Caco-2 (cell line): ENCODE measurements at regions not wholly inside any gene's neighbourhood (a gene's known extent, or its start where the extent isn't known, plus 50 kb on each side); places are given as distances from the start of the nearest gene placed in this dataset.

Experiments
- BruUV-seq: library from RNA; stranded (reverse); fragments of 400-500 nt; replicated peaks from 2 replicates; lab custom pipeline; 2021; lab: Mats Ljungman, UMichigan
- CTCF ChIA-PET: fragments of 300-600 bp; sonication (Branson Sonifier 250); formaldehyde crosslinking; loops from one replicate; lab custom pipeline; 2022; ENCODE audit warnings: antibody characterized with exemption; lab: Charles Lee
- POLR2A ChIA-PET: fragments of 300-600 bp; sonication (Branson Sonifier 250); formaldehyde crosslinking; loops from one replicate; lab custom pipeline; 2022; ENCODE audit warnings: antibody characterized with exemption; lab: Charles Lee
- DNase-seq, 2 experiments: peaks; one replicate each; pipeline versions ENCODE4 v3.0.0 to v3.0.0-alpha.2; 2020 to 2022
- H3K27me3 ChIP-seq: replicated peaks from 2 replicates; pipeline ENCODE4 v1.6.0; 2011; ENCODE audit warnings: low read length; ENCODE audit not compliant: control insufficient read depth, insufficient read depth
- H3K36me3 ChIP-seq: 2 replicates; pipeline ENCODE4 v1.5.1; 2011; ENCODE audit warnings: low read length; ENCODE audit not compliant: control insufficient read depth, insufficient read depth
- H3K4me1 ChIP-seq: fragments of 250-450 bp; sonication (Bioruptor Pico); 2 replicates; pipeline ENCODE4 v1.5.1; 2020; ENCODE audit warnings: mild to moderate bottlenecking
- H3K4me3 ChIP-seq: 2 replicates; pipeline ENCODE4 v1.5.1; 2011; ENCODE audit warnings: low read depth, mild to moderate bottlenecking, control low read depth, low read length
- H3K9me3 ChIP-seq: fragments of 250-450 bp; sonication (Bioruptor Pico); 2 replicates; pipeline ENCODE4 v1.5.1; 2020; ENCODE audit warnings: mild to moderate bottlenecking, moderate library complexity
- H3K27ac Mint-ChIP-seq: one replicate; pipeline ENCODE4 v1.8.0; 2022; ENCODE audit warnings: mixed read lengths; ENCODE audit not compliant: unreplicated experiment
- H3K27me3 Mint-ChIP-seq: one replicate; pipeline ENCODE4 v1.8.0; 2022; ENCODE audit warnings: mixed read lengths; ENCODE audit not compliant: insufficient read depth, unreplicated experiment
- H3K36me3 Mint-ChIP-seq: one replicate; pipeline ENCODE4 v1.8.0; 2022; ENCODE audit warnings: mild to moderate bottlenecking, mixed read lengths; ENCODE audit not compliant: insufficient read depth, unreplicated experiment
- H3K4me1 Mint-ChIP-seq: one replicate; pipeline ENCODE4 v1.8.0; 2022; ENCODE audit warnings: low read depth, mixed read lengths; ENCODE audit not compliant: unreplicated experiment
- H3K4me3 Mint-ChIP-seq: one replicate; pipeline ENCODE4 v1.8.0; 2022; ENCODE audit warnings: mild to moderate bottlenecking, moderate library complexity, mixed read lengths; ENCODE audit not compliant: unreplicated experiment
- H3K9me3 Mint-ChIP-seq: one replicate; pipeline ENCODE4 v1.8.0; 2022; ENCODE audit warnings: mixed read lengths; ENCODE audit not compliant: unreplicated experiment
- CTCF ChIP-seq, 2 experiments: fragments of 200-600 bp in 1 of 2; IDR thresholded peaks; 1 replicate in 1 of 2; 2 replicates in 1 of 2; pipeline versions ENCODE4 v1.5.1 to v1.8.0; 2011 to 2022; ENCODE audit warnings: antibody characterized with exemption in 1 of 2, control low read depth in 1 of 2, inconsistent platforms in 1 of 2, low read depth in 1 of 2, low read length in 1 of 2, mild to moderate bottlenecking in 1 of 2, moderate library complexity in 1 of 2; ENCODE audit not compliant: insufficient read depth in 1 of 2, severe bottlenecking in 1 of 2, unreplicated experiment in 1 of 2
- intact Hi-C: fragments of 100-400 bp; cut with micrococcal nuclease; formaldehyde crosslinking; loops from one replicate; pipeline ENCODE4 v1.10.0; 2022; ENCODE audit not compliant: unreplicated experiment

- no peaks in the 10 kb centered on the region for H3K4me1 Mint-ChIP-seq
- H3K4me3 Mint-ChIP-seq, result no peak overlapping the region
- H3K27me3 Mint-ChIP-seq, result peaks cover 6% of the 10 kb centered on the region
- H3K4me1 ChIP-seq, result no peaks in the 10 kb centered on the region
- H3K27ac Mint-ChIP-seq, result no peak overlapping the region
- H3K36me3 Mint-ChIP-seq, result no peaks in the 10 kb centered on the region
- ChIA-PET POLR2A (no interaction called here), CTCF (interaction anchor here (0.6 kb wide), 1 partner anchor 84 kb away, joined by 3 read pairs; no protein-coding TSS in a partner anchor)
- BruUV-seq, result no TSS peak
- H3K27me3 ChIP-seq, result no peaks in the 10 kb centered on the region
- no peaks in the 10 kb centered on the region for H3K36me3 ChIP-seq
- TF ChIP-seq CTCF (IDR thresholded peaks at IDR 0.05; ENCODE audit: insufficient read depth in 1 of 2, low read depth in 1 of 2, low read length in 1 of 2, severe bottlenecking in 1 of 2, unreplicated experiment in 1 of 2), result no peak
- H3K4me3 ChIP-seq, result no peak overlapping the region
- H3K9me3 Mint-ChIP-seq, result no peaks in the 10 kb centered on the region
- no peak for DNase-seq
- no peaks in the 10 kb centered on the region for H3K9me3 ChIP-seq
- intact Hi-C loops, result no loop called here
These were observed 65.8 kb upstream of the TRPC5 start for GRCh38 chrX:112148397-112148796.

GRCh38 chrX:112147206-112147605 is 64.6 kb upstream of the TRPC5 start:
- Histone ChIP-seq H3K27me3 (no peaks in the 10 kb centered on the region), H3K36me3 (no peaks in the 10 kb centered on the region), H3K9me3 (no peaks in the 10 kb centered on the region), H3K4me1 (no peaks in the 10 kb centered on the region), H3K4me3 (no peak overlapping the region)
- CTCF ChIA-PET, result no interaction called here
- H3K4me1 Mint-ChIP-seq, result no peaks in the 10 kb centered on the region
- H3K27me3 Mint-ChIP-seq, result peaks cover 6% of the 10 kb centered on the region
- no peak overlapping the region for H3K4me3 Mint-ChIP-seq
- DNase-seq, result peak in 1 of 2 experiments; percentile 10
- TF ChIP-seq CTCF (IDR thresholded peaks at IDR 0.05; ENCODE audit: insufficient read depth in 1 of 2, low read depth in 1 of 2, low read length in 1 of 2, severe bottlenecking in 1 of 2, unreplicated experiment in 1 of 2), result peak; percentile 39 to 46
- no TSS peak for BruUV-seq
- H3K36me3 Mint-ChIP-seq, result no peaks in the 10 kb centered on the region
- intact Hi-C loops, result loop anchor here (1.0 kb wide), 1 partner anchor 278 kb away; no protein-coding TSS in a partner anchor
- POLR2A ChIA-PET, result no interaction called here
- no peak overlapping the region for H3K27ac Mint-ChIP-seq
- no peaks in the 10 kb centered on the region for H3K9me3 Mint-ChIP-seq

GRCh38 chrX:112137276-112137675 is 54.7 kb upstream of the TRPC5 start:
- no peaks in the 10 kb centered on the region for H3K36me3 Mint-ChIP-seq
- no peaks in the 10 kb centered on the region for H3K27me3 ChIP-seq
- H3K27ac Mint-ChIP-seq, result no peak overlapping the region
- no peaks in the 10 kb centered on the region for H3K27me3 Mint-ChIP-seq
- H3K4me1 Mint-ChIP-seq, result no peaks in the 10 kb centered on the region
- TF ChIP-seq CTCF (IDR thresholded peaks at IDR 0.05; ENCODE audit: insufficient read depth in 1 of 2, low read depth in 1 of 2, low read length in 1 of 2, severe bottlenecking in 1 of 2, unreplicated experiment in 1 of 2), result no peak
- H3K4me3 ChIP-seq, result no peak overlapping the region
- no peak for DNase-seq
- no peaks in the 10 kb centered on the region for H3K9me3 ChIP-seq
- CTCF ChIA-PET, result no interaction called here
- intact Hi-C loops, result no loop called here
- H3K4me3 Mint-ChIP-seq, result no peak overlapping the region
- no peaks in the 10 kb centered on the region for H3K9me3 Mint-ChIP-seq
- POLR2A ChIA-PET, result no interaction called here
- H3K36me3 ChIP-seq, result no peaks in the 10 kb centered on the region
- H3K4me1 ChIP-seq, result no peaks in the 10 kb centered on the region
- BruUV-seq, result no TSS peak
